MCF 10A (cell line): ENCODE measurements at regions not wholly inside any gene's neighbourhood (a gene's known extent, or its start where the extent isn't known, plus 50 kb on each side); places are given as distances from the start of the nearest gene placed in this dataset.

Experiments used
- BruUV-seq: library from RNA; stranded (reverse); fragments of 400-500 nt; replicated peaks from 2 replicates; lab custom pipeline; 2021; lab: Mats Ljungman, UMichigan
- CTCF ChIA-PET: fragments of 300-600 bp; sonication (Branson Sonifier 250); formaldehyde crosslinking; extraction: SDS; loops from one replicate; lab custom pipeline; 2021; ENCODE audit warnings: antibody characterized with exemption, inconsistent platforms; lab: Yijun Ruan, JAX
- POLR2A ChIA-PET: fragments of 300-600, 350-650 bp; sonication (Branson Sonifier 250); formaldehyde crosslinking; extraction: SDS; loops from one replicate; lab custom pipeline; 2020; ENCODE audit warnings: antibody characterized with exemption, inconsistent platforms; lab: Yijun Ruan, JAX
- DNase-seq: peaks from one replicate; pipeline ENCODE4 v3.0.0-alpha.2; 2018; ENCODE audit not compliant: unreplicated experiment
- H3K27ac Mint-ChIP-seq: one replicate; pipeline ENCODE4 v1.8.0; 2022; ENCODE audit warnings: mild to moderate bottlenecking, low read depth, mixed read lengths; ENCODE audit not compliant: unreplicated experiment
- H3K27me3 Mint-ChIP-seq: one replicate; pipeline ENCODE4 v1.8.0; 2022; ENCODE audit warnings: mixed read lengths; ENCODE audit not compliant: insufficient read depth, unreplicated experiment
- H3K36me3 Mint-ChIP-seq: one replicate; pipeline ENCODE4 v1.8.0; 2022; ENCODE audit warnings: mild to moderate bottlenecking, moderate library complexity, mixed read lengths; ENCODE audit not compliant: insufficient read depth, unreplicated experiment
- H3K4me1 Mint-ChIP-seq: one replicate; pipeline ENCODE4 v1.8.0; 2022; ENCODE audit warnings: mixed read lengths; ENCODE audit not compliant: insufficient read depth, unreplicated experiment
- H3K4me3 Mint-ChIP-seq: one replicate; pipeline ENCODE4 v1.8.0; 2022; ENCODE audit warnings: mild to moderate bottlenecking, moderate library complexity, mixed read lengths; ENCODE audit not compliant: unreplicated experiment
- H3K9me3 Mint-ChIP-seq: one replicate; pipeline ENCODE4 v1.8.0; 2022; ENCODE audit warnings: mixed read lengths; ENCODE audit not compliant: unreplicated experiment
- CTCF ChIP-seq: fragments of 200-600 bp; IDR thresholded peaks from one replicate; pipeline ENCODE4 v1.8.0; 2022; ENCODE audit warnings: antibody characterized with exemption, mild to moderate bottlenecking; ENCODE audit not compliant: unreplicated experiment
- intact Hi-C: fragments of 100-400 bp; cut with micrococcal nuclease; formaldehyde crosslinking; loops from 2 replicates; pipeline ENCODE4 v1.14.1; 2022

- no peak overlapping the region for H3K4me3 Mint-ChIP-seq
- no peak for TF ChIP-seq CTCF
- H3K27ac Mint-ChIP-seq, result no peak overlapping the region
- no peaks in the 10 kb centered on the region for H3K36me3 Mint-ChIP-seq
- no peaks in the 10 kb centered on the region for H3K9me3 Mint-ChIP-seq
- BruUV-seq, result no TSS peak
- ChIA-PET CTCF (no interaction called here), POLR2A (no interaction called here)
- no peaks in the 10 kb centered on the region for H3K4me1 Mint-ChIP-seq
- intact Hi-C loops, result no loop called here
- DNase-seq, result no peak
- H3K27me3 Mint-ChIP-seq, result peaks cover 11% of the 10 kb centered on the region
These were observed 402.4 kb upstream of the SYNCRIP start for GRCh38 chr6:86045038-86045437.

DNA sequence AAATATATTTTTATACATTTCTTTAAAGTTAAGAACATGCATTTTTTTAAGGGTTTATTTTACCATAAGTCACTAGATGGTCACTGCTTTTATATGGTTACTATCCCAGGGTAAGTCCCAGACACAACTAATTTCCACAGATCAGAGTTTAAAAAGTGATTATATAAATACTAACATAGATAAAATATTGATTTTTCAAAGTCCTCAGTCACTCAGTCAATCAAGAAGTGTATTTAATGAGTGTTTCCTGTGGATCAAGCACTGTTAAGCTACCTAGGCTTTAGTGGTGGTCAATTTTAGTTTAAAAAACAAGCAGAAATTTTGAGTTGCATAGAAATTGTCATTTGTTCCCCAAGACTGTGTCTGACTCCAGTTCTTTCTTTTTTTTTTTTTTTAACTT is 399.5 kb upstream of the SYNCRIP start:
- intact Hi-C loops, result no loop called here
- CTCF ChIA-PET, result no interaction called here
- DNase-seq, result no peak
- BruUV-seq, result no TSS peak
- Mint-ChIP-seq H3K27ac (no peak overlapping the region), H3K27me3 (peaks cover 10% of the 10 kb centered on the region), H3K4me3 (no peak overlapping the region), H3K36me3 (no peaks in the 10 kb centered on the region), H3K4me1 (no peaks in the 10 kb centered on the region), H3K9me3 (no peaks in the 10 kb centered on the region)
- no peak for TF ChIP-seq CTCF
- POLR2A ChIA-PET, result interaction anchor here (0.6 kb wide), 1 partner anchor 92 kb away, joined by 3 read pairs; no protein-coding TSS in a partner anchor

GRCh38 chr6:86031713-86032112 is 389.0 kb upstream of the SYNCRIP start:
- TF ChIP-seq CTCF, result no peak
- intact Hi-C loops, result no loop called here
- no TSS peak for BruUV-seq
- ChIA-PET POLR2A (no interaction called here), CTCF (interaction anchor here (0.6 kb wide), 1 partner anchor 65 kb away, joined by 4 read pairs; no protein-coding TSS in a partner anchor)
- DNase-seq, result no peak
- H3K36me3 Mint-ChIP-seq, result no peaks in the 10 kb centered on the region
- no peak overlapping the region for H3K4me3 Mint-ChIP-seq
- H3K27ac Mint-ChIP-seq, result no peak overlapping the region
- H3K27me3 Mint-ChIP-seq, result no peaks in the 10 kb centered on the region
- H3K9me3 Mint-ChIP-seq, result peaks cover 4% of the 10 kb centered on the region
- H3K4me1 Mint-ChIP-seq, result no peaks in the 10 kb centered on the region

GRCh38 chr6:86030875-86031274 is 388.2 kb upstream of the SYNCRIP start:
- no peak for TF ChIP-seq CTCF
- ChIA-PET CTCF (no interaction called here), POLR2A (no interaction called here)
- Mint-ChIP-seq H3K27me3 (no peaks in the 10 kb centered on the region), H3K4me3 (no peak overlapping the region), H3K27ac (no peak overlapping the region), H3K4me1 (no peaks in the 10 kb centered on the region), H3K36me3 (no peaks in the 10 kb centered on the region), H3K9me3 (peaks cover 4% of the 10 kb centered on the region)
- DNase-seq, result no peak
- BruUV-seq, result no TSS peak
- intact Hi-C loops, result no loop called here
